K562 (cell line): ENCODE measurements at regions not wholly inside any gene's neighbourhood (a gene's known extent, or its start where the extent isn't known, plus 50 kb on each side); places are given as distances from the start of the nearest gene placed in this dataset.

Source experiments
- ATAC-seq: fragments of 200-7000 bp; cut with Tn5 transposase; 3 replicates; pipeline ENCODE4 v1.9.1; 2020; ENCODE audit warnings: moderate library complexity
- BruUV-seq: library from RNA; stranded (reverse); fragments of 400-500 nt; replicated peaks from 2 replicates; lab custom pipeline; 2021; lab: Mats Ljungman, UMichigan
- CTCF ChIA-PET: fragments of 300-600 bp; formaldehyde crosslinking; extraction: SDS; loops from one replicate; lab custom pipeline; 2021; ENCODE audit warnings: low intra/inter-chr PET ratio; lab: Yijun Ruan, JAX
- POLR2A ChIA-PET: fragments of 300-600, 350-650 bp; sonication (Branson Sonifier 250); formaldehyde crosslinking; extraction: SDS; loops from one replicate; lab custom pipeline; 2021; ENCODE audit warnings: antibody characterized with exemption, inconsistent platforms; lab: Yijun Ruan, JAX
- DNase-seq, 4 experiments: peaks; one replicate each; pipeline versions ENCODE4 v3.0.0 to v3.0.0-alpha.2; 2011 to 2018; ENCODE audit warnings: low spot score in 3 of 4, mixed read lengths in 3 of 4; ENCODE audit errors: extremely low read depth in 1 of 4
- FAIRE-seq: peaks from 2 replicates; lab custom pipeline; 2011; peaks lifted over from hg19 to GRCh38; lab: Jason Lieb, UNC
- H2AFZ ChIP-seq: 2 replicates; pipeline ENCODE4 v1.6.0; 2011; ENCODE audit warnings: low read depth, low read length, control low read depth, inconsistent platforms
- H3K27ac ChIP-seq: fragments of 200-600 bp; 3 replicates; pipeline ENCODE4 v1.8.0; 2011; ENCODE audit warnings: low read depth, mild to moderate bottlenecking, control low read depth, inconsistent platforms, low read length, moderate library complexity, mixed read lengths; ENCODE audit errors: extremely low read depth
- H3K27me3 ChIP-seq, 2 experiments: fragments of 300-600 bp in 1 of 2; 2 replicates in 1 of 2; 3 replicates in 1 of 2; pipeline versions ENCODE4 v1.6.0 to v1.8.0; 2011; ENCODE audit warnings: inconsistent platforms in 2 of 2, low read length in 2 of 2, mild to moderate bottlenecking in 1 of 2, mixed read lengths in 1 of 2, moderate library complexity in 1 of 2; ENCODE audit not compliant: control insufficient read depth in 2 of 2, insufficient read depth in 2 of 2
- H3K36me3 ChIP-seq: fragments of 300-600 bp; 3 replicates; pipeline ENCODE4 v1.8.0; 2011; ENCODE audit warnings: mild to moderate bottlenecking, low read length, inconsistent platforms; ENCODE audit not compliant: control insufficient read depth, insufficient read depth
- H3K4me1 ChIP-seq, 2 experiments: fragments of 200-600 bp in 1 of 2; replicated peaks in 1 of 2; 2 replicates in 1 of 2; 3 replicates in 1 of 2; pipeline versions ENCODE4 v1.5.1 to v1.8.0; 2011; ENCODE audit warnings: inconsistent platforms in 2 of 2, low read length in 2 of 2, mild to moderate bottlenecking in 1 of 2, mixed read lengths in 1 of 2, moderate library complexity in 1 of 2; ENCODE audit not compliant: control insufficient read depth in 2 of 2, insufficient read depth in 2 of 2
- H3K4me2 ChIP-seq: 2 replicates; pipeline ENCODE4 v1.6.1; 2011; ENCODE audit warnings: low read length, control low read depth, inconsistent platforms, mixed read lengths; ENCODE audit not compliant: insufficient read depth
- H3K4me3 ChIP-seq: fragments of 200-600 bp; sonication (generic), shearing (Covaris generic); 2 replicates; pipeline ENCODE4 v1.5.1; 2016; ENCODE audit warnings: control low read depth, inconsistent platforms
- H3K79me2 ChIP-seq: fragments of 200-600 bp; 3 replicates; pipeline ENCODE4 v1.8.0; 2011; ENCODE audit warnings: low read length, inconsistent platforms; ENCODE audit not compliant: control insufficient read depth, insufficient read depth
- H3K9ac ChIP-seq, 2 experiments: 2 replicates each; pipeline versions ENCODE4 v1.6.0 to v1.6.1; 2011; ENCODE audit warnings: low read depth in 2 of 2, low read length in 2 of 2, control low read depth in 1 of 2, inconsistent platforms in 1 of 2, mild to moderate bottlenecking in 1 of 2, mixed read lengths in 1 of 2; ENCODE audit not compliant: insufficient read depth in 1 of 2
- H3K9me1 ChIP-seq: one replicate; pipeline ENCODE4 v1.6.0; 2011; ENCODE audit warnings: inconsistent platforms, mild to moderate bottlenecking, low read length, moderate library complexity; ENCODE audit not compliant: control insufficient read depth, insufficient read depth
- H3K9me3 ChIP-seq: replicated peaks from 2 replicates; pipeline ENCODE4 v1.5.1; 2011; ENCODE audit warnings: low read depth, low read length, inconsistent platforms; ENCODE audit not compliant: control insufficient read depth, insufficient read depth
- H4K20me1 ChIP-seq: replicated peaks from 2 replicates; pipeline ENCODE4 v1.6.1; 2011; ENCODE audit warnings: low read length, inconsistent platforms, mixed read lengths; ENCODE audit not compliant: control insufficient read depth, insufficient read depth
- EGR1 ChIP-seq: fragments of 450-650 bp; conservative IDR thresholded peaks from 2 replicates; pipeline ENCODE4 v1.6.1; 2017; ENCODE audit warnings: mild to moderate bottlenecking
- EP300 ChIP-seq: IDR thresholded peaks from 2 replicates; pipeline ENCODE4 v1.6.1; 2012; ENCODE audit warnings: low read length, improper control_type of control experiment
- ETS1 ChIP-seq: conservative IDR thresholded peaks from 2 replicates; pipeline ENCODE4 v1.6.1; 2011; ENCODE audit warnings: low read depth, mild to moderate bottlenecking, low read length; ENCODE audit not compliant: control insufficient read depth
- FOXA3 ChIP-seq, 2 experiments: fragments of 450-650 bp in 1 of 2; sonication (generic) in 1 of 2; formaldehyde crosslinking; IDR thresholded peaks in 1 of 2; conservative IDR thresholded peaks in 1 of 2; 2 replicates each; pipeline versions ENCODE4 v1.4.0 to v1.8.0; 2020 to 2022; ENCODE audit warnings: mild to moderate bottlenecking in 2 of 2, missing genetic modification reagents in 1 of 2
- GTF2E2 ChIP-seq: fragments of 200-800 bp; sonication (Bioruptor generic); IDR thresholded peaks from 2 replicates; pipeline ENCODE4 v1.6.1; 2016; ENCODE audit warnings: missing genetic modification characterization, missing compliant biosample characterization
- HDAC3 ChIP-seq: fragments of 450-650 bp; IDR thresholded peaks from 2 replicates; pipeline ENCODE4 v1.6.1; 2018; ENCODE audit warnings: borderline replicate concordance, mild to moderate bottlenecking, moderate library complexity; ENCODE audit not compliant: partially characterized antibody
- KDM5B ChIP-seq: fragments of 200-600 bp; sonication (generic); IDR thresholded peaks from 2 replicates; pipeline ENCODE4 v1.6.1; 2012; ENCODE audit warnings: low read depth, mild to moderate bottlenecking, moderate library complexity, low read length, control low read depth, inconsistent platforms; ENCODE audit not compliant: insufficient replicate concordance
- KLF10 ChIP-seq: fragments of 250-450 bp; sonication (Bioruptor Pico); IDR thresholded peaks from 2 replicates; pipeline ENCODE4 v1.6.1; 2021; ENCODE audit warnings: matching md5 sums
- MIER1 ChIP-seq: fragments of 450-650 bp; IDR thresholded peaks from 2 replicates; pipeline ENCODE4 v1.6.1; 2016; ENCODE audit warnings: antibody characterized with exemption, mild to moderate bottlenecking, low read depth
- PREB ChIP-seq: sonication (generic); formaldehyde crosslinking; IDR thresholded peaks from 2 replicates; pipeline ENCODE4 v1.8.1; 2023; ENCODE audit warnings: mild to moderate bottlenecking, missing genetic modification reagents
- RAD21 ChIP-seq, 2 experiments: fragments of 250-450 bp in 1 of 2; fragments of 450-650 bp in 1 of 2; sonication (Bioruptor Pico) in 1 of 2; formaldehyde crosslinking in 1 of 2; IDR thresholded peaks in 1 of 2; conservative IDR thresholded peaks in 1 of 2; 2 replicates each; pipeline versions ENCODE4 v1.4.0 to v1.8.0; 2020 to 2022; ENCODE audit warnings: mild to moderate bottlenecking in 2 of 2, moderate library complexity in 1 of 2
- SETDB1 ChIP-seq: IDR thresholded peaks from one replicate; pipeline ENCODE4 v1.6.1; 2012; ENCODE audit warnings: low read length, control low read depth, inconsistent platforms
- SREBF1 ChIP-seq: fragments of 150-350 bp; IDR thresholded peaks from 2 replicates; pipeline ENCODE4 v1.6.1; 2014; ENCODE audit warnings: antibody characterized with exemption, low read depth, low read length, borderline replicate concordance
- TAL1 ChIP-seq: fragments of 450-650 bp; IDR thresholded peaks from 2 replicates; pipeline ENCODE4 v1.6.1; 2016; ENCODE audit warnings: mild to moderate bottlenecking
- THAP12 ChIP-seq: fragments of 250-450 bp; sonication (Bioruptor Pico); IDR thresholded peaks from 2 replicates; pipeline ENCODE4 v1.9.0; 2021; ENCODE audit warnings: mild to moderate bottlenecking, inconsistent platforms
- WHSC1 ChIP-seq: IDR thresholded peaks from one replicate; pipeline ENCODE4 v1.6.1; 2012; ENCODE audit warnings: low read length, control low read depth, inconsistent platforms
- ZNF134 ChIP-seq: fragments of 250-450 bp; sonication (Bioruptor Pico); conservative IDR thresholded peaks from 2 replicates; pipeline ENCODE4 v1.4.0; 2020
- ZNF232 ChIP-seq: sonication (generic); formaldehyde crosslinking; IDR thresholded peaks from 2 replicates; pipeline ENCODE4 v1.8.0; 2022; ENCODE audit warnings: mild to moderate bottlenecking, missing genetic modification reagents
- ZNF511 ChIP-seq: sonication (generic); formaldehyde crosslinking; IDR thresholded peaks from 2 replicates; pipeline ENCODE4 v1.8.0; 2022; ENCODE audit warnings: mild to moderate bottlenecking, missing genetic modification reagents
- in situ Hi-C: fragments of 300-500 bp; cut with MboI; formaldehyde crosslinking; loops from 4 replicates; pipeline ENCODE4 v1.15.0; 2018; ENCODE audit warnings: inconsistent platforms, mixed read lengths
- intact Hi-C: fragments of 100-400 bp; cut with micrococcal nuclease; formaldehyde crosslinking; loops from 2 replicates; pipeline ENCODE4 v1.14.2; 2022

- TF ChIP-seq THAP12 (CRISPR knock-in tag) (no peak), SREBF1 (no peak), KDM5B (no peak), KLF10 (CRISPR knock-in tag) (no peak), MIER1 (no peak), GTF2E2 (tag) (no peak), FOXA3 (CRISPR knock-in tag; conservative IDR thresholded peaks at IDR 0.05 in 1 of 2, IDR thresholded peaks at IDR 0.05 in 1 of 2) (no peak)
Measured at GRCh38 chr3:152146461-152146860, 122.3 kb upstream of the MBNL1 start (continued).

GRCh38 chr3:152147748-152148147 is 121.0 kb upstream of the MBNL1 start:
- Histone ChIP-seq H3K9ac (no peak overlapping the region), H3K4me1 (no peaks in the 10 kb centered on the region), H3K79me2 (no peaks in the 10 kb centered on the region), H2AFZ (no peak overlapping the region), H3K36me3 (no peaks in the 10 kb centered on the region), H3K9me3 (no peaks in the 10 kb centered on the region), H3K4me3 (no peak overlapping the region), H3K27ac (no peak overlapping the region), H4K20me1 (no peaks in the 10 kb centered on the region), H3K27me3 (no peaks in the 10 kb centered on the region), H3K9me1 (no peaks in the 10 kb centered on the region), H3K4me2 (no peak overlapping the region)
- no TSS peak for BruUV-seq
- ATAC-seq (no peak), FAIRE-seq (no peak), DNase-seq (no peak)
- in situ Hi-C loops (no loop called here), intact Hi-C loops (no loop called here)
- ChIA-PET POLR2A (no interaction called here), CTCF (no interaction called here)
- no peak for TF ChIP-seq ZNF232
- TF ChIP-seq SETDB1, result no peak
- TF ChIP-seq ETS1, result no peak
- no peak for TF ChIP-seq EGR1
- no peak for TF ChIP-seq ZNF511 (CRISPR knock-in tag)
- no peak for TF ChIP-seq EP300
- TF ChIP-seq WHSC1, result no peak
- TF ChIP-seq HDAC3, result no peak
- TF ChIP-seq TAL1, result no peak
- TF ChIP-seq ZNF134, result no peak
- TF ChIP-seq RAD21 (CRISPR knock-in tag; conservative IDR thresholded peaks at IDR 0.05 in 1 of 2, IDR thresholded peaks at IDR 0.05 in 1 of 2), result no peak
- TF ChIP-seq PREB (CRISPR knock-in tag), result no peak
